AG04450 (cell line): ENCODE measurements at regions not wholly inside any gene's neighbourhood (a gene's known extent, or its start where the extent isn't known, plus 50 kb on each side); places are given as distances from the start of the nearest gene placed in this dataset.

Experiments
- CTCF ChIA-PET: fragments of 300-600, 350-600 bp; formaldehyde crosslinking; extraction: SDS; loops from one replicate; lab custom pipeline; 2022; ENCODE audit warnings: antibody characterized with exemption, inconsistent platforms; lab: Charles Lee
- POLR2A ChIA-PET: fragments of 350-600 bp; formaldehyde crosslinking; extraction: SDS; loops from one replicate; lab custom pipeline; 2021; ENCODE audit warnings: antibody characterized with exemption, inconsistent platforms; lab: Yijun Ruan, JAX
- DNase-seq: peaks from one replicate; pipeline ENCODE4 v3.0.0-alpha.2; 2011; ENCODE audit warnings: low read depth, low spot score
- H3K27ac ChIP-seq: one replicate; pipeline ENCODE4 v1.5.1; 2012; ENCODE audit warnings: low read depth, low read length, control low read depth
- H3K27me3 ChIP-seq: one replicate; pipeline ENCODE4 v1.6.0; 2012; ENCODE audit warnings: low read length; ENCODE audit not compliant: control insufficient read depth, insufficient read depth
- H3K4me3 ChIP-seq: 2 replicates; pipeline ENCODE4 v1.5.1; 2011; ENCODE audit warnings: mild to moderate bottlenecking, low read depth, low read length, control low read depth
- H3K9me3 ChIP-seq: 2 replicates; pipeline ENCODE4 v1.5.1; 2012; ENCODE audit warnings: low read length; ENCODE audit not compliant: control insufficient read depth, insufficient read depth
- TF ChIP-seq, protein P1 (sequence below): IDR thresholded peaks from 2 replicates; pipeline ENCODE4 v1.5.1; 2011; ENCODE audit warnings: low read depth, low read length, control low read depth, inconsistent platforms

GRCh38 chr5:124044613-124045012, 532.6 kb downstream of the CSNK1G3 start:
- Histone ChIP-seq H3K4me3 (no peak overlapping the region), H3K27ac (no peak overlapping the region), H3K27me3 (no peaks in the 10 kb centered on the region), H3K9me3 (peaks cover 2% of the 10 kb centered on the region; the same call in 1 of the 2 replicates)
- no peak for DNase-seq
- ChIA-PET CTCF (no interaction called here), POLR2A (no interaction called here)
- TF ChIP-seq, protein P1, sequence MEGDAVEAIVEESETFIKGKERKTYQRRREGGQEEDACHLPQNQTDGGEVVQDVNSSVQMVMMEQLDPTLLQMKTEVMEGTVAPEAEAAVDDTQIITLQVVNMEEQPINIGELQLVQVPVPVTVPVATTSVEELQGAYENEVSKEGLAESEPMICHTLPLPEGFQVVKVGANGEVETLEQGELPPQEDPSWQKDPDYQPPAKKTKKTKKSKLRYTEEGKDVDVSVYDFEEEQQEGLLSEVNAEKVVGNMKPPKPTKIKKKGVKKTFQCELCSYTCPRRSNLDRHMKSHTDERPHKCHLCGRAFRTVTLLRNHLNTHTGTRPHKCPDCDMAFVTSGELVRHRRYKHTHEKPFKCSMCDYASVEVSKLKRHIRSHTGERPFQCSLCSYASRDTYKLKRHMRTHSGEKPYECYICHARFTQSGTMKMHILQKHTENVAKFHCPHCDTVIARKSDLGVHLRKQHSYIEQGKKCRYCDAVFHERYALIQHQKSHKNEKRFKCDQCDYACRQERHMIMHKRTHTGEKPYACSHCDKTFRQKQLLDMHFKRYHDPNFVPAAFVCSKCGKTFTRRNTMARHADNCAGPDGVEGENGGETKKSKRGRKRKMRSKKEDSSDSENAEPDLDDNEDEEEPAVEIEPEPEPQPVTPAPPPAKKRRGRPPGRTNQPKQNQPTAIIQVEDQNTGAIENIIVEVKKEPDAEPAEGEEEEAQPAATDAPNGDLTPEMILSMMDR: no peak

DNA sequence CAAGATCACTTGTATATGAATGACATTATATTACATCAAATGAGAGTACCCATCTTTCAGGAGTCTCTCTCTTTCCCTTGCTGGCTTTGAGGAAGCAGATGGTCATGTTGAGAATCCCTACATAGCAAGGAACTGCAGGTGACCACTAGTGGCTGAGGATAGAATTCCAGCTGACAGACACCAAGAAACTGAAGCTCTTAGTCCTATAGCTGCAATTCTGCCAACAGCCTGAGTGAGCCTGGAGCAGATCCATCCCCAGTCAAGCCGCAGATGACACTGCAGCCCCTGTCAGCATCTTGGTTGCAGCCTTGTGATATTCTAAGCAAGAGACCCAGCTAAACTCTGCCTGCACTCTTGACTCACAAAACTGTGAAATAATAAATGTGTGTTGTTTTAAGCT, 531.5 kb downstream of the CSNK1G3 start:
- peaks cover 2% of the 10 kb centered on the region; the same call in 1 of the 2 replicates for H3K9me3 ChIP-seq
- H3K27me3 ChIP-seq: no peaks in the 10 kb centered on the region
- no peak for DNase-seq
- H3K4me3 ChIP-seq: no peak overlapping the region
- no peak overlapping the region for H3K27ac ChIP-seq
- POLR2A ChIA-PET: no interaction called here
- TF ChIP-seq, protein P1: 0 out of 2 replicates have a peak, but pooled peaks have one; percentile 7
- CTCF ChIA-PET: no interaction called here

DNA sequence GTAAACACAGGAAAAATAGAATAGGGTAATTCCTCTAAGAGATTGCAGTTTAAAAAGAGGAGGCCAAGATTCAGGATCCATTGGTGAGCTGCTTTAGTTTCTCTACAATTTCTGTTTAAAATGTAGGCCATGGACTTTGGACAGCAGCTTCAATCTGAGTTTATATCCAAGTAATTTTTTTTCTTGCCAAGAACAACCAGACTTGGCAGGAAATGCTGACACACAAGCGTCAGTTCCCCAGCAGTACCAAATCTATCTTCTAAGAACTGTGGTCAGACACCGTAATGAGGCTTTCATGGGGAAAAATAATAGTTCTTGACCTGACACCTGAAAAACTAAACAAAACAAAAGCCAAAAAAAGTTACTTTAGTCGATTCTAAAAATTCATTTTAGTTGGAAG, 528.8 kb downstream of the CSNK1G3 start:
- CTCF ChIA-PET: no interaction called here
- POLR2A ChIA-PET: no interaction called here
- no peak overlapping the region for H3K4me3 ChIP-seq
- H3K27me3 ChIP-seq: no peaks in the 10 kb centered on the region
- TF ChIP-seq, protein P1: no peak
- no peak for DNase-seq
- H3K9me3 ChIP-seq: peaks cover 2% of the 10 kb centered on the region; the same call in 1 of the 2 replicates
- no peak overlapping the region for H3K27ac ChIP-seq

GRCh38 chr5:124039410-124039809, 527.4 kb downstream of the CSNK1G3 start:
- CTCF ChIA-PET: no interaction called here
- DNase-seq: no peak
- H3K27ac ChIP-seq: no peak overlapping the region
- POLR2A ChIA-PET: no interaction called here
- H3K27me3 ChIP-seq: no peaks in the 10 kb centered on the region
- no peak overlapping the region for H3K4me3 ChIP-seq
- TF ChIP-seq, protein P1: no peak
- H3K9me3 ChIP-seq: peaks cover 2% of the 10 kb centered on the region; the same call in 1 of the 2 replicates

DNA sequence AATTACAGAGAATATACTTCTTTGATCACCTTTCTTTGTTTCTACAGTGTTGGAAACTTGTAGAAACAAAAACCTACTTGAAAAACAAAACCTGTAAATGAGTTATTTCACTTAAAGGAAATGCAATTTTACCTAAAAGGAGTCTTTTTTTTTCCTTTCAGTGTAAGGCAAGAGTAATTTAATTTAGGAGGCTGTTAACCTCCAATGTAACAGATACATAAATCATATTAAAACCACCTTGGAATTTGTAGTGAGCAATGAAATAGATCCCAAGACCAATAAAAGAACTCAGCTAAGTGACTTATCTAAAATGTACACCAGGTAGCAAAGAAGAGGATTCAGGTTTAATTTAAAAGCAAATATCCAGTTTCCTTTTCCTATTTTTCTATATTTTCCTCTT, 524.8 kb downstream of the CSNK1G3 start:
- H3K4me3 ChIP-seq: no peak overlapping the region
- no peaks in the 10 kb centered on the region for H3K27me3 ChIP-seq
- ChIA-PET POLR2A (no interaction called here), CTCF (no interaction called here)
- TF ChIP-seq, protein P1: no peak
- H3K27ac ChIP-seq: no peak overlapping the region
- DNase-seq: no peak
- no peaks in the 10 kb centered on the region for H3K9me3 ChIP-seq
